ENCODE measurements at regions not wholly inside any gene's neighbourhood (a gene's known extent, or its start where the extent isn't known, plus 50 kb on each side); places are given as distances from the start of the nearest gene placed in this dataset.

DNA sequence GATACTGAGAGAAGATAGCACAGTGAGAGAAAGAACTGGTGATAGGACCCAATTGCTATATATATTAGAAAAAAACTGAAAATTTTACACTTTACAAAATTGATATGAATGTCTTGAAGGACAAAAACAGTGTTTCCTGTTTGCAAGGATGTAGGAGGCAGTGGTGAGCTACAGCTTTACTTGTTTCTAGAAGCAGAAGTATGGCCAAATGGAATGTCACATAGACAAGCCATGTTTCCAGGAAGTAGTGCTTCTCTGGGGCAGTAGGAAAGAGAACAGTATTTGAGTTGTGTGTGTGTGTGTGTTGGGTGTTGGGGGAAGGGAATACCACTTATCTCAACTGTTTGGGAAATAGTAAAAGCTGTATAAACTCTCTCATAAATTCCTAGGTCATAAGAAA is 60.9 kb upstream of the IBSP start:
- TF ChIP-seq POLR2AphosphoS5 (IDR thresholded peaks at IDR 0.05), result no peak
- TF ChIP-seq, protein P1, sequence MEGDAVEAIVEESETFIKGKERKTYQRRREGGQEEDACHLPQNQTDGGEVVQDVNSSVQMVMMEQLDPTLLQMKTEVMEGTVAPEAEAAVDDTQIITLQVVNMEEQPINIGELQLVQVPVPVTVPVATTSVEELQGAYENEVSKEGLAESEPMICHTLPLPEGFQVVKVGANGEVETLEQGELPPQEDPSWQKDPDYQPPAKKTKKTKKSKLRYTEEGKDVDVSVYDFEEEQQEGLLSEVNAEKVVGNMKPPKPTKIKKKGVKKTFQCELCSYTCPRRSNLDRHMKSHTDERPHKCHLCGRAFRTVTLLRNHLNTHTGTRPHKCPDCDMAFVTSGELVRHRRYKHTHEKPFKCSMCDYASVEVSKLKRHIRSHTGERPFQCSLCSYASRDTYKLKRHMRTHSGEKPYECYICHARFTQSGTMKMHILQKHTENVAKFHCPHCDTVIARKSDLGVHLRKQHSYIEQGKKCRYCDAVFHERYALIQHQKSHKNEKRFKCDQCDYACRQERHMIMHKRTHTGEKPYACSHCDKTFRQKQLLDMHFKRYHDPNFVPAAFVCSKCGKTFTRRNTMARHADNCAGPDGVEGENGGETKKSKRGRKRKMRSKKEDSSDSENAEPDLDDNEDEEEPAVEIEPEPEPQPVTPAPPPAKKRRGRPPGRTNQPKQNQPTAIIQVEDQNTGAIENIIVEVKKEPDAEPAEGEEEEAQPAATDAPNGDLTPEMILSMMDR (IDR thresholded peaks at IDR 0.05), result no peak
- no peak for TF ChIP-seq EP300 (IDR thresholded peaks at IDR 0.05)

Measured in upper lobe of left lung (tissue), 4 donors.